WTC11 (cell line): ENCODE measurements at regions not wholly inside any gene's neighbourhood (a gene's known extent, or its start where the extent isn't known, plus 50 kb on each side); places are given as distances from the start of the nearest gene placed in this dataset.

Experiments
- ATAC-seq: fragments of 200-7000 bp; cut with Tn5 transposase; 2 replicates; pipeline ENCODE4 v1.10.0; 2021; ENCODE audit warnings: mild to moderate bottlenecking, moderate library complexity
- CTCF ChIA-PET: fragments of 300-600 bp; sonication (Branson Sonifier 250); formaldehyde crosslinking; loops from one replicate; lab custom pipeline; 2021; ENCODE audit warnings: antibody characterized with exemption; lab: Charles Lee
- POLR2A ChIA-PET: fragments of 350-600 bp; sonication (Branson Sonifier 250); formaldehyde crosslinking; loops from one replicate; lab custom pipeline; 2021; ENCODE audit warnings: antibody characterized with exemption; lab: Charles Lee
- DNase-seq: peaks from one replicate; pipeline ENCODE4 v3.0.0; 2021; ENCODE audit warnings: low spot score
- H3K27ac Mint-ChIP-seq: 2 replicates; pipeline ENCODE4 v1.8.0; 2021; ENCODE audit warnings: mixed read lengths
- H3K27me3 Mint-ChIP-seq: 2 replicates; pipeline ENCODE4 v1.8.0; 2021; ENCODE audit warnings: low read depth, mild to moderate bottlenecking, moderate library complexity, mixed read lengths
- H3K36me3 Mint-ChIP-seq: 2 replicates; pipeline ENCODE4 v1.8.0; 2021; ENCODE audit warnings: mixed read lengths
- H3K4me1 Mint-ChIP-seq: 2 replicates; pipeline ENCODE4 v1.8.0; 2022; ENCODE audit warnings: mixed read lengths
- H3K4me3 Mint-ChIP-seq: 2 replicates; pipeline ENCODE4 v1.8.0; 2021; ENCODE audit warnings: mild to moderate bottlenecking, moderate library complexity, mixed read lengths
- H3K9me3 Mint-ChIP-seq: 2 replicates; pipeline ENCODE4 v1.8.0; 2021; ENCODE audit warnings: mixed read lengths
- CBFB ChIP-seq: sonication (generic); formaldehyde crosslinking; IDR thresholded peaks from 2 replicates; pipeline ENCODE4 v1.8.1; 2022; ENCODE audit warnings: mild to moderate bottlenecking, low read depth, missing genetic modification reagents
- CREM ChIP-seq: sonication (generic); formaldehyde crosslinking; IDR thresholded peaks from 2 replicates; pipeline ENCODE4 v1.8.1; 2022; ENCODE audit warnings: mild to moderate bottlenecking, missing genetic modification reagents, moderate library complexity
- E2F1 ChIP-seq: sonication (generic); formaldehyde crosslinking; IDR thresholded peaks from 2 replicates; pipeline ENCODE4 v1.8.0; 2022; ENCODE audit warnings: mild to moderate bottlenecking, missing genetic modification reagents
- E2F4 ChIP-seq: sonication (generic); formaldehyde crosslinking; IDR thresholded peaks from 2 replicates; pipeline ENCODE4 v1.8.1; 2022; ENCODE audit warnings: low read depth, mild to moderate bottlenecking, moderate library complexity, missing genetic modification reagents, borderline replicate concordance
- FOXK1 ChIP-seq: sonication (generic); formaldehyde crosslinking; IDR thresholded peaks from 2 replicates; pipeline ENCODE4 v1.8.0; 2022; ENCODE audit warnings: mild to moderate bottlenecking, moderate library complexity, missing genetic modification reagents
- GABPB1 ChIP-seq: sonication (generic); formaldehyde crosslinking; IDR thresholded peaks from 2 replicates; pipeline ENCODE4 v1.8.1; 2023; ENCODE audit warnings: mild to moderate bottlenecking, missing genetic modification reagents
- GTF2I ChIP-seq: fragments of 250-450 bp; sonication (Bioruptor Pico); conservative IDR thresholded peaks from 2 replicates; pipeline ENCODE4 v1.4.0; 2021; ENCODE audit warnings: mild to moderate bottlenecking
- NFE2L1 ChIP-seq: sonication (generic); formaldehyde crosslinking; IDR thresholded peaks from 2 replicates; pipeline ENCODE4 v1.8.1; 2023; ENCODE audit warnings: missing genetic modification reagents
- PRDM15 ChIP-seq: sonication (generic); formaldehyde crosslinking; IDR thresholded peaks from 2 replicates; pipeline ENCODE4 v1.8.0; 2022; ENCODE audit warnings: missing genetic modification reagents
- SOX15 ChIP-seq: fragments of 250-450 bp; sonication (Bioruptor Pico); IDR thresholded peaks from 2 replicates; pipeline ENCODE4 v1.9.0; 2021; ENCODE audit warnings: mild to moderate bottlenecking
- TEAD1 ChIP-seq: sonication (generic); formaldehyde crosslinking; IDR thresholded peaks from 2 replicates; pipeline ENCODE4 v1.8.0; 2022; ENCODE audit warnings: mild to moderate bottlenecking, missing genetic modification reagents
- TEAD4 ChIP-seq: sonication (generic); formaldehyde crosslinking; IDR thresholded peaks from 2 replicates; pipeline ENCODE4 v1.8.0; 2022; ENCODE audit warnings: mild to moderate bottlenecking, missing genetic modification reagents
- ZNF138 ChIP-seq: sonication (generic); formaldehyde crosslinking; conservative IDR thresholded peaks from 2 replicates; pipeline ENCODE4 v1.8.1; 2022; ENCODE audit warnings: mild to moderate bottlenecking, moderate library complexity, missing genetic modification reagents
- ZNF219 ChIP-seq: sonication (generic); formaldehyde crosslinking; IDR thresholded peaks from 2 replicates; pipeline ENCODE4 v1.8.0; 2023; ENCODE audit warnings: missing genetic modification reagents, mild to moderate bottlenecking, borderline replicate concordance
- ZNF232 ChIP-seq: sonication (generic); formaldehyde crosslinking; IDR thresholded peaks from 2 replicates; pipeline ENCODE4 v1.8.0; 2022; ENCODE audit warnings: mild to moderate bottlenecking, missing genetic modification reagents
- ZNF281 ChIP-seq: sonication (generic); formaldehyde crosslinking; IDR thresholded peaks from 2 replicates; pipeline ENCODE4 v1.8.0; 2023; ENCODE audit warnings: mild to moderate bottlenecking, missing genetic modification reagents
- TF ChIP-seq, protein P1 (sequence below): sonication (generic); formaldehyde crosslinking; IDR thresholded peaks from 2 replicates; pipeline ENCODE4 v1.8.1; 2023; ENCODE audit warnings: mild to moderate bottlenecking, missing genetic modification reagents, moderate library complexity
- TF ChIP-seq, protein P2 (sequence below): sonication (generic); formaldehyde crosslinking; IDR thresholded peaks from 2 replicates; pipeline ENCODE4 v1.8.1; 2023; ENCODE audit warnings: mild to moderate bottlenecking, missing genetic modification reagents, moderate library complexity
- TF ChIP-seq, protein P3 (sequence below): sonication (generic); formaldehyde crosslinking; IDR thresholded peaks from 2 replicates; pipeline ENCODE4 v1.8.1; 2023; ENCODE audit warnings: mild to moderate bottlenecking, missing genetic modification reagents, borderline replicate concordance
- TF ChIP-seq, protein P4 (sequence below): fragments of 250-450 bp; sonication (Bioruptor Pico); IDR thresholded peaks from 2 replicates; pipeline ENCODE4 v2.1.2; 2022; ENCODE audit warnings: mild to moderate bottlenecking, moderate library complexity

DNA sequence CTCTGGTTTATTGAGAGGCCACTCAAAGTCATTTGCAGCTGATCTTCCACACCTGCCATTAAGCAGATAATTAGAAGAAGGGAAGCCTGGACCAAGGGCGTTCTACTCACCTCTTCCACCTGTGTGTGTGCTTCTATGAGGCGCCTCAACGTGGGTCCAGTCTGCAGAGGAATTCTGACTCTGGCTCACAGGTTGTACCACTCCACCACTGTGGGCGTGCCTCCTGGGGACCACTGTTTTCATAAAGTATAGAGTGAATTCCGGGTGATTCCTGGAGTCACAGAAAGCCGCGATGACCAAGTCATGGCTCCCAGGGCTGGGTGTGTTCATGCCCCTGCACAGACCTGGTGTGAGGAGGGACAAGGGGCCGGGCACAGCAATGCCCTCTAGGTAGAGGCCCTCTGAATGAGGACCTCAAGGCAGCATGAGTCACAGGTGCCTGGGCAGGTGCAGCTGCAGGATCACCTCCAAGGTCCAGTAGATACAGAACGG lies 408.3 kb upstream of the MGMT start:
- H3K27me3 Mint-ChIP-seq: no peaks in the 10 kb centered on the region
- no peak for ATAC-seq
- no peaks in the 10 kb centered on the region for H3K36me3 Mint-ChIP-seq
- TF ChIP-seq PRDM15 (CRISPR knock-in tag) (no peak), ZNF138 (CRISPR knock-in tag) (no peak), FOXK1 (CRISPR knock-in tag) (no peak), SOX15 (CRISPR knock-in tag) (no peak), TEAD1 (no peak), CREM (CRISPR knock-in tag) (no peak), GABPB1 (no peak), ZNF232 (CRISPR knock-in tag) (no peak)
- TF ChIP-seq, protein P1, sequence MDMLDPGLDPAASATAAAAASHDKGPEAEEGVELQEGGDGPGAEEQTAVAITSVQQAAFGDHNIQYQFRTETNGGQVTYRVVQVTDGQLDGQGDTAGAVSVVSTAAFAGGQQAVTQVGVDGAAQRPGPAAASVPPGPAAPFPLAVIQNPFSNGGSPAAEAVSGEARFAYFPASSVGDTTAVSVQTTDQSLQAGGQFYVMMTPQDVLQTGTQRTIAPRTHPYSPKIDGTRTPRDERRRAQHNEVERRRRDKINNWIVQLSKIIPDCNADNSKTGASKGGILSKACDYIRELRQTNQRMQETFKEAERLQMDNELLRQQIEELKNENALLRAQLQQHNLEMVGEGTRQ (CRISPR knock-in tag): no peak
- TF ChIP-seq, protein P2, sequence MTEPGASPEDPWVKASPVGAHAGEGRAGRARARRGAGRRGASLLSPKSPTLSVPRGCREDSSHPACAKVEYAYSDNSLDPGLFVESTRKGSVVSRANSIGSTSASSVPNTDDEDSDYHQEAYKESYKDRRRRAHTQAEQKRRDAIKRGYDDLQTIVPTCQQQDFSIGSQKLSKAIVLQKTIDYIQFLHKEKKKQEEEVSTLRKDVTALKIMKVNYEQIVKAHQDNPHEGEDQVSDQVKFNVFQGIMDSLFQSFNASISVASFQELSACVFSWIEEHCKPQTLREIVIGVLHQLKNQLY (CRISPR knock-in tag): no peak
- TF ChIP-seq, all 79 proteins: peak for 0
- Mint-ChIP-seq H3K9me3 (no peaks in the 10 kb centered on the region), H3K4me3 (no peak overlapping the region), H3K27ac (no peak overlapping the region), H3K4me1 (peaks cover 19% of the 10 kb centered on the region)
- ChIA-PET POLR2A (no interaction called here), CTCF (no interaction called here)
- no peak for DNase-seq

GRCh38 chr10:129059977-129060376 lies 407.1 kb upstream of the MGMT start:
- Mint-ChIP-seq H3K27me3 (no peaks in the 10 kb centered on the region), H3K4me3 (no peak overlapping the region), H3K9me3 (no peaks in the 10 kb centered on the region), H3K4me1 (peaks cover 19% of the 10 kb centered on the region), H3K36me3 (no peaks in the 10 kb centered on the region), H3K27ac (no peak overlapping the region)
- DNase-seq: no peak
- ChIA-PET CTCF (no interaction called here), POLR2A (interaction anchor here (0.7 kb wide), 1 partner anchor 26 kb away, joined by 3 read pairs; no protein-coding TSS in a partner anchor)
- ATAC-seq: no peak
- TF ChIP-seq TEAD4 (CRISPR knock-in tag) (no peak), CBFB (CRISPR knock-in tag) (no peak), ZNF281 (CRISPR knock-in tag) (no peak), E2F4 (CRISPR knock-in tag) (no peak), NFE2L1 (CRISPR knock-in tag) (no peak), GTF2I (CRISPR knock-in tag) (no peak), E2F1 (CRISPR knock-in tag) (no peak), ZNF219 (CRISPR knock-in tag) (no peak)
- TF ChIP-seq, protein P3, sequence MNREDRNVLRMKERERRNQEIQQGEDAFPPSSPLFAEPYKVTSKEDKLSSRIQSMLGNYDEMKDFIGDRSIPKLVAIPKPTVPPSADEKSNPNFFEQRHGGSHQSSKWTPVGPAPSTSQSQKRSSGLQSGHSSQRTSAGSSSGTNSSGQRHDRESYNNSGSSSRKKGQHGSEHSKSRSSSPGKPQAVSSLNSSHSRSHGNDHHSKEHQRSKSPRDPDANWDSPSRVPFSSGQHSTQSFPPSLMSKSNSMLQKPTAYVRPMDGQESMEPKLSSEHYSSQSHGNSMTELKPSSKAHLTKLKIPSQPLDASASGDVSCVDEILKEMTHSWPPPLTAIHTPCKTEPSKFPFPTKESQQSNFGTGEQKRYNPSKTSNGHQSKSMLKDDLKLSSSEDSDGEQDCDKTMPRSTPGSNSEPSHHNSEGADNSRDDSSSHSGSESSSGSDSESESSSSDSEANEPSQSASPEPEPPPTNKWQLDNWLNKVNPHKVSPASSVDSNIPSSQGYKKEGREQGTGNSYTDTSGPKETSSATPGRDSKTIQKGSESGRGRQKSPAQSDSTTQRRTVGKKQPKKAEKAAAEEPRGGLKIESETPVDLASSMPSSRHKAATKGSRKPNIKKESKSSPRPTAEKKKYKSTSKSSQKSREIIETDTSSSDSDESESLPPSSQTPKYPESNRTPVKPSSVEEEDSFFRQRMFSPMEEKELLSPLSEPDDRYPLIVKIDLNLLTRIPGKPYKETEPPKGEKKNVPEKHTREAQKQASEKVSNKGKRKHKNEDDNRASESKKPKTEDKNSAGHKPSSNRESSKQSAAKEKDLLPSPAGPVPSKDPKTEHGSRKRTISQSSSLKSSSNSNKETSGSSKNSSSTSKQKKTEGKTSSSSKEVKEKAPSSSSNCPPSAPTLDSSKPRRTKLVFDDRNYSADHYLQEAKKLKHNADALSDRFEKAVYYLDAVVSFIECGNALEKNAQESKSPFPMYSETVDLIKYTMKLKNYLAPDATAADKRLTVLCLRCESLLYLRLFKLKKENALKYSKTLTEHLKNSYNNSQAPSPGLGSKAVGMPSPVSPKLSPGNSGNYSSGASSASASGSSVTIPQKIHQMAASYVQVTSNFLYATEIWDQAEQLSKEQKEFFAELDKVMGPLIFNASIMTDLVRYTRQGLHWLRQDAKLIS (CRISPR knock-in tag): no peak
- TF ChIP-seq, protein P4, sequence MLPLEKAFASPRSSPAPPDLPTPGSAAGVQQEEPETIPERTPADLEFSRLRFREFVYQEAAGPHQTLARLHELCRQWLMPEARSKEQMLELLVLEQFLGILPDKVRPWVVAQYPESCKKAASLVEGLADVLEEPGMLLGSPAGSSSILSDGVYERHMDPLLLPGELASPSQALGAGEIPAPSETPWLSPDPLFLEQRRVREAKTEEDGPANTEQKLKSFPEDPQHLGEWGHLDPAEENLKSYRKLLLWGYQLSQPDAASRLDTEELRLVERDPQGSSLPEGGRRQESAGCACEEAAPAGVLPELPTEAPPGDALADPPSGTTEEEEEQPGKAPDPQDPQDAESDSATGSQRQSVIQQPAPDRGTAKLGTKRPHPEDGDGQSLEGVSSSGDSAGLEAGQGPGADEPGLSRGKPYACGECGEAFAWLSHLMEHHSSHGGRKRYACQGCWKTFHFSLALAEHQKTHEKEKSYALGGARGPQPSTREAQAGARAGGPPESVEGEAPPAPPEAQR (CRISPR knock-in tag): no peak
